K562 (cell line): ENCODE measurements at regions not wholly inside any gene's neighbourhood (a gene's known extent, or its start where the extent isn't known, plus 50 kb on each side); places are given as distances from the start of the nearest gene placed in this dataset.

ENCODE experiments used
- ARID1B ChIP-seq: fragments of 450-650 bp; IDR thresholded peaks from 2 replicates; pipeline ENCODE4 v1.6.1; 2016; ENCODE audit warnings: antibody characterized with exemption, mild to moderate bottlenecking, inconsistent platforms
- CBFA2T2 ChIP-seq: fragments of 450-650 bp; conservative IDR thresholded peaks from 2 replicates; pipeline ENCODE4 v1.6.1; 2017; ENCODE audit warnings: mild to moderate bottlenecking
- EP300 ChIP-seq: IDR thresholded peaks from 2 replicates; pipeline ENCODE4 v1.6.1; 2012; ENCODE audit warnings: low read length, improper control_type of control experiment
- FOXM1 ChIP-seq, 2 experiments: fragments of 450-650 bp in 1 of 2; sonication (generic) in 1 of 2; formaldehyde crosslinking in 1 of 2; IDR thresholded peaks; 2 replicates each; pipeline versions ENCODE4 v1.6.1 to v1.9.0; 2017 to 2022; ENCODE audit warnings: low read depth in 2 of 2, mild to moderate bottlenecking in 2 of 2, missing genetic modification reagents in 1 of 2, moderate library complexity in 1 of 2
- GTF2E2 ChIP-seq: fragments of 200-800 bp; sonication (Bioruptor generic); IDR thresholded peaks from 2 replicates; pipeline ENCODE4 v1.6.1; 2016; ENCODE audit warnings: missing genetic modification characterization, missing compliant biosample characterization
- JUN ChIP-seq, 2 experiments: sonication (generic) in 1 of 2; formaldehyde crosslinking in 1 of 2; IDR thresholded peaks; 2 replicates each; pipeline versions ENCODE4 v1.6.1 to v1.8.0; 2012 to 2022; ENCODE audit warnings: borderline replicate concordance in 2 of 2, mild to moderate bottlenecking in 2 of 2, improper control_type of control experiment in 1 of 2, low read depth in 1 of 2, low read length in 1 of 2, missing genetic modification reagents in 1 of 2
- L3MBTL2 ChIP-seq: fragments of 450-650 bp; IDR thresholded peaks from 2 replicates; pipeline ENCODE4 v1.6.1; 2016; ENCODE audit warnings: mild to moderate bottlenecking, moderate library complexity
- MEIS2 ChIP-seq: fragments of 450-650 bp; IDR thresholded peaks from 2 replicates; pipeline ENCODE4 v1.6.1; 2014; ENCODE audit warnings: mild to moderate bottlenecking; ENCODE audit not compliant: partially characterized antibody
- MTA2 ChIP-seq: fragments of 450-650 bp; IDR thresholded peaks from 2 replicates; pipeline ENCODE4 v1.6.1; 2016; ENCODE audit warnings: low read depth
- RB1 ChIP-seq: fragments of 450-650 bp; IDR thresholded peaks from 2 replicates; pipeline ENCODE4 v1.6.1; 2017; ENCODE audit warnings: low read depth, mild to moderate bottlenecking
- RCOR1 ChIP-seq, 2 experiments: IDR thresholded peaks; 2 replicates each; pipeline ENCODE4 v1.6.1; 2012; ENCODE audit warnings: low read depth in 2 of 2, low read length in 2 of 2, borderline replicate concordance in 1 of 2, improper control_type of control experiment in 1 of 2
- RFX7 ChIP-seq: fragments of 250-450 bp; sonication (Bioruptor Pico); IDR thresholded peaks from 2 replicates; pipeline ENCODE4 v1.5.1; 2021; ENCODE audit warnings: mild to moderate bottlenecking
- SMARCA4 ChIP-seq: fragments of 450-650 bp; IDR thresholded peaks from 2 replicates; pipeline ENCODE4 v1.6.1; 2016
- SMARCE1 ChIP-seq: fragments of 450-650 bp; IDR thresholded peaks from 2 replicates; pipeline ENCODE4 v1.7.1; 2016; ENCODE audit warnings: mild to moderate bottlenecking
- SNIP1 ChIP-seq: fragments of 450-650 bp; IDR thresholded peaks from 2 replicates; pipeline ENCODE4 v1.7.1; 2017; ENCODE audit warnings: low read depth, mild to moderate bottlenecking
- ZNF282 ChIP-seq: sonication (generic); formaldehyde crosslinking; IDR thresholded peaks from 2 replicates; pipeline ENCODE4 v1.8.1; 2023; ENCODE audit warnings: missing genetic modification reagents
- ZNF589 ChIP-seq: fragments of 200-800 bp; sonication (Bioruptor generic); IDR thresholded peaks from 2 replicates; pipeline ENCODE4 v1.6.1; 2016; ENCODE audit warnings: low read depth, missing genetic modification characterization, missing compliant biosample characterization
- TF ChIP-seq, protein P1 (sequence below): fragments of 200-800 bp; sonication (Bioruptor generic); IDR thresholded peaks from 2 replicates; pipeline ENCODE4 v1.6.1; 2017; ENCODE audit warnings: missing genetic modification characterization, missing compliant biosample characterization
- TF ChIP-seq, protein P2 (sequence below): fragments of 450-650 bp; IDR thresholded peaks from 2 replicates; pipeline ENCODE4 v1.6.1; 2016; ENCODE audit warnings: low read depth, mild to moderate bottlenecking, moderate library complexity
- TF ChIP-seq, protein P3 (sequence below): IDR thresholded peaks from 2 replicates; pipeline ENCODE4 v1.6.1; 2011; ENCODE audit not compliant: insufficient read length; ENCODE audit errors: extremely low read depth
- TF ChIP-seq, protein P4 (sequence below): fragments of 450-650 bp; IDR thresholded peaks from 2 replicates; pipeline ENCODE4 v1.6.1; 2016; ENCODE audit warnings: missing biosample characterization, missing genetic modification characterization
- TF ChIP-seq, protein P5 (sequence below), 2 experiments: IDR thresholded peaks in 1 of 2; conservative IDR thresholded peaks in 1 of 2; 2 replicates each; pipeline ENCODE4 v1.6.1; 2016; ENCODE audit warnings: low read depth in 2 of 2, mild to moderate bottlenecking in 1 of 2, missing compliant biosample characterization in 1 of 2, missing genetic modification characterization in 1 of 2, moderate library complexity in 1 of 2

DNA sequence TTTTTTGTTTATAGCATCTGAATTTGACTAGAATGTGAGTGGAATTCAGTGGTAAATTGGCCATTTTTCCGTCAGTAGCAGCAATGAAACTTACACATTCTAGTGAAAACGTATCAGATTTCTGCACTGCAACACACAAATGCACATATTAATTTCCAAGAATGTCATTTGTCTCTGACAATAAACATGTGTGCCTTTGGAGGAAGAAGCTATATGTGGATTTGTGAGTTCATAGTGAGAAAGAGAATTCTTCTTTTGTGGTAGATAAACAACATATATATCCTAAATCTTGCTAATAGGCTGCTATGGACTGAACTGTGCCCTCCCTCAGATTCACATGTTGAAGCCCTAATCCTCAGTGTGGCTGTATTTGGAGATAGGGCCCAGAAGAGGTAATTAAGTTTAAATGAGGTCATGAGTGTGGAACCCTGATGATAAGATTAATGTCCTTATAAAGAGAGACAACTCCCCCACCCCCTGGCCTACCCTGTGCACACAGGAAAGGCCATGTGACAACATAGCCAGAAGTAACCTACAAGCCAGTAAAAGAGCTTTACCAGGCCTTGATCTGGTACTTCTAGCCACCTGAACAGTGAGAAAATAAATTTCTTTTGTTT is 200.2 kb upstream of the EYA4 start (continued):
- TF ChIP-seq CBFA2T2 (peak; percentile 74), SNIP1 (no peak), RCOR1 (IDR thresholded peaks at IDR 0.05; ENCODE audit: borderline replicate concordance in 1 of 2, low read depth in 2 of 2, low read length in 2 of 2) (peak in 1 of 2 experiments; percentile 55; a peak in 1 of 4 replicates), L3MBTL2 (0 out of 2 replicates have a peak, but pooled peaks have one; percentile 15), FOXM1 (IDR thresholded peaks at IDR 0.05; ENCODE audit: low read depth) (peak; percentile 33; the same call in 1 of the 2 replicates), FOXM1 (CRISPR knock-in tag; IDR thresholded peaks at IDR 0.05; ENCODE audit: low read depth) (no peak), JUN (IDR thresholded peaks at IDR 0.05; ENCODE audit: borderline replicate concordance, low read depth, low read length) (peak; percentile 23; the same call in 1 of the 2 replicates), JUN (CRISPR knock-in tag; IDR thresholded peaks at IDR 0.05; ENCODE audit: borderline replicate concordance) (no peak), GTF2E2 (no peak), SMARCE1 (peak; percentile 24; the same call in 1 of the 2 replicates), ARID1B (peak; percentile 82), RFX7 (CRISPR knock-in tag) (no peak), MTA2 (peak; percentile 53), ZNF282 (no peak), EP300 (peak; percentile 52), RB1 (no peak), SMARCA4 (peak; percentile 26; the same call in 1 of the 2 replicates), MEIS2 (peak; percentile 75), ZNF589 (CRISPR knock-in tag) (peak; percentile 45; the same call in 1 of the 2 replicates)
- TF ChIP-seq, protein P1, sequence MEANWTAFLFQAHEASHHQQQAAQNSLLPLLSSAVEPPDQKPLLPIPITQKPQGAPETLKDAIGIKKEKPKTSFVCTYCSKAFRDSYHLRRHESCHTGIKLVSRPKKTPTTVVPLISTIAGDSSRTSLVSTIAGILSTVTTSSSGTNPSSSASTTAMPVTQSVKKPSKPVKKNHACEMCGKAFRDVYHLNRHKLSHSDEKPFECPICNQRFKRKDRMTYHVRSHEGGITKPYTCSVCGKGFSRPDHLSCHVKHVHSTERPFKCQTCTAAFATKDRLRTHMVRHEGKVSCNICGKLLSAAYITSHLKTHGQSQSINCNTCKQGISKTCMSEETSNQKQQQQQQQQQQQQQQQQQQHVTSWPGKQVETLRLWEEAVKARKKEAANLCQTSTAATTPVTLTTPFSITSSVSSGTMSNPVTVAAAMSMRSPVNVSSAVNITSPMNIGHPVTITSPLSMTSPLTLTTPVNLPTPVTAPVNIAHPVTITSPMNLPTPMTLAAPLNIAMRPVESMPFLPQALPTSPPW (CRISPR knock-in tag), result peak; percentile 43; the same call in 1 of the 2 replicates
- TF ChIP-seq, protein P2, sequence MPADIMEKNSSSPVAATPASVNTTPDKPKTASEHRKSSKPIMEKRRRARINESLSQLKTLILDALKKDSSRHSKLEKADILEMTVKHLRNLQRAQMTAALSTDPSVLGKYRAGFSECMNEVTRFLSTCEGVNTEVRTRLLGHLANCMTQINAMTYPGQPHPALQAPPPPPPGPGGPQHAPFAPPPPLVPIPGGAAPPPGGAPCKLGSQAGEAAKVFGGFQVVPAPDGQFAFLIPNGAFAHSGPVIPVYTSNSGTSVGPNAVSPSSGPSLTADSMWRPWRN, result peak; percentile 49; the same call in 1 of the 2 replicates
- TF ChIP-seq, protein P3, sequence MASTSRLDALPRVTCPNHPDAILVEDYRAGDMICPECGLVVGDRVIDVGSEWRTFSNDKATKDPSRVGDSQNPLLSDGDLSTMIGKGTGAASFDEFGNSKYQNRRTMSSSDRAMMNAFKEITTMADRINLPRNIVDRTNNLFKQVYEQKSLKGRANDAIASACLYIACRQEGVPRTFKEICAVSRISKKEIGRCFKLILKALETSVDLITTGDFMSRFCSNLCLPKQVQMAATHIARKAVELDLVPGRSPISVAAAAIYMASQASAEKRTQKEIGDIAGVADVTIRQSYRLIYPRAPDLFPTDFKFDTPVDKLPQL, result no peak
- TF ChIP-seq, protein P4, sequence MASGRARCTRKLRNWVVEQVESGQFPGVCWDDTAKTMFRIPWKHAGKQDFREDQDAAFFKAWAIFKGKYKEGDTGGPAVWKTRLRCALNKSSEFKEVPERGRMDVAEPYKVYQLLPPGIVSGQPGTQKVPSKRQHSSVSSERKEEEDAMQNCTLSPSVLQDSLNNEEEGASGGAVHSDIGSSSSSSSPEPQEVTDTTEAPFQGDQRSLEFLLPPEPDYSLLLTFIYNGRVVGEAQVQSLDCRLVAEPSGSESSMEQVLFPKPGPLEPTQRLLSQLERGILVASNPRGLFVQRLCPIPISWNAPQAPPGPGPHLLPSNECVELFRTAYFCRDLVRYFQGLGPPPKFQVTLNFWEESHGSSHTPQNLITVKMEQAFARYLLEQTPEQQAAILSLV (tag), result no peak
- TF ChIP-seq, protein P5, sequence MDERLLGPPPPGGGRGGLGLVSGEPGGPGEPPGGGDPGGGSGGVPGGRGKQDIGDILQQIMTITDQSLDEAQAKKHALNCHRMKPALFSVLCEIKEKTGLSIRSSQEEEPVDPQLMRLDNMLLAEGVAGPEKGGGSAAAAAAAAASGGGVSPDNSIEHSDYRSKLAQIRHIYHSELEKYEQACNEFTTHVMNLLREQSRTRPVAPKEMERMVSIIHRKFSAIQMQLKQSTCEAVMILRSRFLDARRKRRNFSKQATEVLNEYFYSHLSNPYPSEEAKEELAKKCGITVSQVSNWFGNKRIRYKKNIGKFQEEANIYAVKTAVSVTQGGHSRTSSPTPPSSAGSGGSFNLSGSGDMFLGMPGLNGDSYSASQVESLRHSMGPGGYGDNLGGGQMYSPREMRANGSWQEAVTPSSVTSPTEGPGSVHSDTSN (CRISPR knock-in tag; IDR thresholded peaks at IDR 0.05; ENCODE audit: low read depth), result no peak
- TF ChIP-seq, protein P5 (tag; conservative IDR thresholded peaks at IDR 0.05; ENCODE audit: low read depth), result peak; percentile 81
